Kidney epithelial cell (primary cell): ENCODE measurements at regions not wholly inside any gene's neighbourhood (a gene's known extent, or its start where the extent isn't known, plus 50 kb on each side); places are given as distances from the start of the nearest gene placed in this dataset.

Source experiments
- DNase-seq: peaks from one replicate; pipeline ENCODE4 v3.0.0-alpha.2; 2010; ENCODE audit warnings: low read depth
- H3K27me3 ChIP-seq: 2 replicates; pipeline ENCODE4 v1.6.0; 2011; ENCODE audit warnings: low read length; ENCODE audit not compliant: control insufficient read depth, insufficient read depth
- H3K36me3 ChIP-seq: 2 replicates; pipeline ENCODE4 v1.5.1; 2011; ENCODE audit warnings: low read length; ENCODE audit not compliant: control insufficient read depth, insufficient read depth
- H3K4me3 ChIP-seq: 2 replicates; pipeline ENCODE4 v1.5.1; 2011; ENCODE audit warnings: low read depth, mild to moderate bottlenecking, control low read depth, low read length
- CTCF ChIP-seq: IDR thresholded peaks from 2 replicates; pipeline ENCODE4 v1.5.1; 2011; ENCODE audit warnings: mild to moderate bottlenecking, moderate library complexity, low read length, control low read depth, inconsistent platforms; ENCODE audit not compliant: insufficient read depth, poor library complexity, severe bottlenecking

- no peak overlapping the region for H3K4me3 ChIP-seq
Measured at GRCh38 chr5:143695941-143696340, 116.0 kb upstream of the HMHB1 start.

DNA sequence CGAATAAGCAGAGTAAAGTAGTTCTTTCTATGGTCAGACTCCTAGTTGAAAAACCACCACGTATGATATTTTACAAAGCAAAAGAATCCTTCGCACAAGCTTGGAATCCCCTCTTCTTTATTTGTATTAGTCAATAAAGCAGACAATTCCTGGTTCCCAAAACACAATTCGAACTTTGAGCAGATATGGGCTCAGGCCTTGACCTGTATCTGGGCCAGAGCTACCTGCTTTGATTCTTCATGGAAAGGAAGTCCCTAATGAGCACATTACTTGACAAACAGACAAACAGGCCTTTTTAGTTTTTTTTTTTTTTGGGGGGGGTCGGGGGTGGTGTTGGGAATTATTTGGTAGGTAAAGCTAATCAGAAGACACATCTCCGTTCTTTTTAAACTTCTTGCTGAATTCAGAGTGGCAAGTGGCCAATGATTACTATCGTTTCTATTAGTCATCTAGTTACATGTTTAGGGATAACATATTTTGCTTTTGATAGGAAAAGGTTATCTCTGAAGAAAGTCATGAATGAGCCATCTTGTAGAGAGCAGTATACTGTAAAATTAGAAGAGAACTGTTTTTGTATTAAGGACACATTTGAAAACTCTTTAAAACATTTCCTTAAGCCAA lies 116.6 kb upstream of the HMHB1 start:
- H3K36me3 ChIP-seq, result no peaks in the 10 kb centered on the region
- no peak for DNase-seq
- no peak overlapping the region for H3K4me3 ChIP-seq
- no peaks in the 10 kb centered on the region for H3K27me3 ChIP-seq
- TF ChIP-seq CTCF, result no peak

More at GRCh38 chr5:143695941-143696340, 116.0 kb upstream of the HMHB1 start:
- Histone ChIP-seq H3K27me3 (no peaks in the 10 kb centered on the region), H3K36me3 (no peaks in the 10 kb centered on the region)
- no peak for DNase-seq
- no peak for TF ChIP-seq CTCF

DNA sequence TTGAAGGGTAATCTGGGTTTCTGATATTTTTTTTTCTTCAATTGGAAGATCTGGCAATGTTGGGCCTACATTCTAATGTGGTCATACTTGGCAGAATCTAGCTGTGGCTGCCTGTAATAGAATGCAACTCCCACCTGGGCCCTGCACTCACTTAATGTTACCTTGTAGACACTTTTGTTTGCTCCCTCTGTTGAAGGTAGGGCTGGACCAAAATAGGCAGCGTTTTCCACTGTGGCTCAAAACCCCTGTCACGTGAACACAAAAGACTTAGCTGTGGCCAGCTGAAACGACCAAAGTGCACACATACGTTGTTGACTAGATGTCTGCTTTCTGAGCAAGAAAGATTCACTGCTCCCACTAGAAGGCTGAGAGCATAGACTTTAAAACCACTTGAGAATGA lies 117.6 kb upstream of the HMHB1 start:
- no peak for TF ChIP-seq CTCF
- Histone ChIP-seq H3K4me3 (no peak overlapping the region), H3K36me3 (no peaks in the 10 kb centered on the region), H3K27me3 (no peaks in the 10 kb centered on the region)
- no peak for DNase-seq

GRCh38 chr5:143693651-143694252 lies 118.2 kb upstream of the HMHB1 start:
- Histone ChIP-seq H3K4me3 (no peak overlapping the region), H3K27me3 (no peaks in the 10 kb centered on the region), H3K36me3 (no peaks in the 10 kb centered on the region)
- TF ChIP-seq CTCF, result no peak
- DNase-seq, result no peak

- no peaks in the 10 kb centered on the region for H3K36me3 ChIP-seq
- TF ChIP-seq CTCF, result no peak
- no peak overlapping the region for H3K4me3 ChIP-seq
- no peak for DNase-seq
- no peaks in the 10 kb centered on the region for H3K27me3 ChIP-seq
Measured at GRCh38 chr5:143692342-143692741, 119.6 kb upstream of the HMHB1 start.

DNA sequence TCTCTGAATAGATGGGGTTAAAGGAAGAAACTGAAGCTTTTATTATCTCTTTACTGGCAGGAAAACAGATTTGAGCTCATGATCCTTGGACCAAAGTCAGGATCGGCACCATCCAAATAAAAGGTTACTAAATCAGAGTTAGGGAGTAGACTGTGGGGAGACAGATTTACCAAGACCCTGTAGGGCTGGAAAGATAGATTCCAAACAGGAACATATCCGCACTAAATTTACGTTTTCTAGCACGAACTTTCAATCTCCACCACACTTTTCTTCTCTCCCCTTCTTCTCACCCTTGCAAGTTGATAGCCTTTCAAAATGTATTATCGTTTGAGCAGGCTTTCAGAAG lies 120.0 kb upstream of the HMHB1 start:
- H3K36me3 ChIP-seq, result no peaks in the 10 kb centered on the region

More for the DNA sequence above, 120.0 kb upstream of the HMHB1 start:
- TF ChIP-seq CTCF, result no peak
- no peaks in the 10 kb centered on the region for H3K27me3 ChIP-seq
- DNase-seq, result no peak
- H3K4me3 ChIP-seq, result no peak overlapping the region
